GM21381 (cell line): ENCODE measurements at regions not wholly inside any gene's neighbourhood (a gene's known extent, or its start where the extent isn't known, plus 50 kb on each side); places are given as distances from the start of the nearest gene placed in this dataset.
A peak's percentile ranks its signal among the peaks of the same experiment; 100 is the strongest.

Experiments
- ATAC-seq: cut with Tn5 transposase; IDR thresholded peaks from one replicate; pipeline ENCODE4 v1.9.1; 2021; ENCODE audit warnings: mild to moderate bottlenecking, moderate library complexity; ENCODE audit not compliant: unreplicated experiment

GRCh38 chr15:77541421-77542181 lies 91.1 kb downstream of the LINGO1 start:
- no peak for ATAC-seq

DNA sequence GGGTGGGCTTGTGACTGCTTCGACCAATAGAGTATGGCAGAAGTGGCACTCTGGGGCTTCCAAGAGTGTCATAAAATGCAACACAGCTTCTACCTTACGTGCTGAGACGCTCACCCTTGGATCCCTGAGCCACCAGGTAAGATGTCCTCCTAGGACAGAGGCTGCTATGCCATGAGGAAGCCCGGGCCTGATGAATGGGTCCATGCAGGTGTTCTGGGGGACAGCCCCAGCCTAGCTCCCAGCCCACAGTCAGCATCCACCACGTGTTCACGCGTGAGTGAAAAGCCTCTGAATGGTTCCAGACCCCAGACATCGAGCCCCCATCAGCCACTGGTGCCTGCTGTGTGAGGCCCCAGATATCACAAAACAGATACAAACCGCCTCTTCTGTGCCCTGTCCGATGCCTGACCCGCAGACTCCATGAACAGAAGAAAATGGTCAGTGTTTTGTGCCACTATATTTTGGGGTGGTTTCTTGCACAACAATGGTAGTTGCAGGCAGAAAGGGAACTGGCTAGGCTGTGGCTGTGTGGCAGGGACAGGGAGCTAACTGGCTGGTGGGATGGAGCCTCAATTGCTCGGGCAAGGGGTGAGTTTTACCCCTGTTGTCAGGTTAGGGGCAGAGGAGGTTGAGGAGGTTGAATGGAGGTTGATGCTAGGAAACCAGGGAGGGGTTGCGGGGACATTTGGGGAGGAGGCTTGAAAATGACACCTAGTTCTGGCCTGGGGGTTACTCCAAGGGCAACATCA lies 92.2 kb downstream of the LINGO1 start:
- no peak for ATAC-seq

DNA sequence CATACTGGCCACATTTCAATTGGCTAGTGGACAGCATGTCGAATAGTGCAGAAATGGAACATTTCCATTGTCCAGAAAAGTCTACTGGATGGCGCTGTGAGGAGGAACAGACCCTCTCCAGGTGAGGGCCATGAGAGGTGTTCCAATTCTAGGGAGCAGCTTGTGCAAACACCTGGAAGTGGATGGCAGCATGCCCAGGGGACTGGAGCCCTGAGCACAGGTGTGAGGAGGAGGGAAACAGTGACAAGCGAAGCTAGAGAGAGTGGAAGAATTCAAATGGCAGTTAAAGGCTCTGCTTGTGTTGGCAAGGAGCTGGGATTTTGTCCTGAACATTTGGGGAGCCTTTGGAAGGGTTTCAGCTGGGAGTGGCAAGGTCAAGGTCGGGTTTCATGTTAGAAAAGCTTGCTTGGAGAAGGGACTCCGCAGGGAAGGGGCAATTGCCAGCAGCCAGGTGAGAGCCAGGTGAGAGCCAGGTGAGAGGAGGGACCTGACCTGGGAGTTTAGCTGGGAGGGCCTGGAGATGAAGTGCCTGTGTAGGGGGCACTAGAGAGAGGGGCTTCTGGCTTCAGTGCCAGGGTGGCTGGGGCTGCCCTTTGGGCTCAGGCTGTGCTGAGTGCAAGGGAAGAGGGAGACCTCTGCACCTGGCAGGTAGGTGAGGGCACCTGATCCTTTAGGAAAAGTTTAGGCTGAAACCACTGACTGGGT lies 93.8 kb downstream of the LINGO1 start:
- no peak for ATAC-seq

- peak; percentile 67 for ATAC-seq
Measured at GRCh38 chr15:77538027-77538451, 94.7 kb downstream of the LINGO1 start.

DNA sequence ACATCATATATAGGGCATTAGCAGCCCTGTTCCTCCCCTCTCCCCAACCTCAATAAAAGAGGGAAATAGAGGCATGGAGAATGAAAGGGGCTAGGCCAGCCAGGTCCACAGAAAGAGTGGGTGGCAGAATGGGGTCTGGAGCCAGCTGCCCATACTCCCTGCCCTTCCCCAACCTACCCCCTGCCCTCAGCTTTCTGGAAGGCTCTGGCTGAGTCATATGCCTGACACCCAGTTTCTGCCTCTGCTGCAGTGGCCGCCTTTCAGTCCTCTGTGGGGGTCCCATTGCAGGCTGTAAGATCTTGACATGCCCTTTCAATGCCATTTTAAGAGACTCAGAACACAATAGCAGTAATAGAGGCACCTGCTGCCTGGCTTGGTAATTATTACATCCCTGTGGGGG lies 95.7 kb downstream of the LINGO1 start:
- ATAC-seq = no peak

DNA sequence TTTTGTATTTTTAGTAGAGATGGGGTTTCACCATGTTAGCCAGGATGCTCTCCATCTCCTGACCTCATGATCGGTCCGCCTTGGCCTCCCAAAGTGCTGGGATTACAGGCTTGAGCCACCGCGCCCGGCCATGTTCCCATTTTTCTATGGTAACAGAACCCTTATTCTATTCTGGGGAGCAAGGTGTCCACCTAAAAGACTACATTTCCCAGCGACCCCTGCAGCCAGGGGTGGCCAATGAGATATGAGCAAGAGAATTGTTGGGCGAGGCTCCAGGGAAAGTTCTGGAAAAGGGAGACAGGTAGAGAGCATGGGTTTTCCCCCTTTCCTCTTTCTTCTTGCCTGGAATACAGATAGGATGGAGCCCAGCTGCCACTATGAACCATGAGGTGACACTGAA lies 96.9 kb downstream of the LINGO1 start:
- no peak for ATAC-seq
